ENCODE measurements at regions not wholly inside any gene's neighbourhood (a gene's known extent, or its start where the extent isn't known, plus 50 kb on each side); places are given as distances from the start of the nearest gene placed in this dataset.
A peak's percentile ranks its signal among the peaks of the same experiment; 100 is the strongest.

- TF ChIP-seq, protein P1, sequence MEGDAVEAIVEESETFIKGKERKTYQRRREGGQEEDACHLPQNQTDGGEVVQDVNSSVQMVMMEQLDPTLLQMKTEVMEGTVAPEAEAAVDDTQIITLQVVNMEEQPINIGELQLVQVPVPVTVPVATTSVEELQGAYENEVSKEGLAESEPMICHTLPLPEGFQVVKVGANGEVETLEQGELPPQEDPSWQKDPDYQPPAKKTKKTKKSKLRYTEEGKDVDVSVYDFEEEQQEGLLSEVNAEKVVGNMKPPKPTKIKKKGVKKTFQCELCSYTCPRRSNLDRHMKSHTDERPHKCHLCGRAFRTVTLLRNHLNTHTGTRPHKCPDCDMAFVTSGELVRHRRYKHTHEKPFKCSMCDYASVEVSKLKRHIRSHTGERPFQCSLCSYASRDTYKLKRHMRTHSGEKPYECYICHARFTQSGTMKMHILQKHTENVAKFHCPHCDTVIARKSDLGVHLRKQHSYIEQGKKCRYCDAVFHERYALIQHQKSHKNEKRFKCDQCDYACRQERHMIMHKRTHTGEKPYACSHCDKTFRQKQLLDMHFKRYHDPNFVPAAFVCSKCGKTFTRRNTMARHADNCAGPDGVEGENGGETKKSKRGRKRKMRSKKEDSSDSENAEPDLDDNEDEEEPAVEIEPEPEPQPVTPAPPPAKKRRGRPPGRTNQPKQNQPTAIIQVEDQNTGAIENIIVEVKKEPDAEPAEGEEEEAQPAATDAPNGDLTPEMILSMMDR (IDR thresholded peaks at IDR 0.05; ENCODE audit: poor library complexity): peak; percentile 41
- no peak for TF ChIP-seq EZH2 (IDR thresholded peaks at IDR 0.05; ENCODE audit: borderline replicate concordance)
- TF ChIP-seq EZH2phosphoT487 (IDR thresholded peaks at IDR 0.05; ENCODE audit: low read depth, severe bottlenecking, unreplicated experiment): no peak
Measured at GRCh38 chr12:59372956-59373355, 222.9 kb upstream of the SLC16A7 start.

All from hepatocyte (in vitro differentiated cells).